IPS DF 6.9 (cell line): ENCODE measurements at regions not wholly inside any gene's neighbourhood (a gene's known extent, or its start where the extent isn't known, plus 50 kb on each side); places are given as distances from the start of the nearest gene placed in this dataset.
A peak's percentile ranks its signal among the peaks of the same experiment; 100 is the strongest.

ENCODE experiments used
- DNase-seq: peaks from one replicate; pipeline ENCODE4 v3.0.0-alpha.2; 2013; ENCODE audit warnings: low read depth, low spot score
- H3K27ac ChIP-seq: one replicate; pipeline ENCODE4 v1.5.1; 2013; ENCODE audit warnings: low read length, control low read depth
- H3K27me3 ChIP-seq: 2 replicates; pipeline ENCODE4 v1.6.1; 2013; ENCODE audit warnings: mild to moderate bottlenecking, low read length; ENCODE audit not compliant: control insufficient read depth, insufficient read depth
- H3K36me3 ChIP-seq: 2 replicates; pipeline ENCODE4 v1.6.1; 2013; ENCODE audit warnings: low read length; ENCODE audit not compliant: control insufficient read depth, insufficient read depth
- H3K4me1 ChIP-seq: 2 replicates; pipeline ENCODE4 v1.6.1; 2013; ENCODE audit warnings: low read length; ENCODE audit not compliant: control insufficient read depth, insufficient read depth
- H3K4me3 ChIP-seq: 2 replicates; pipeline ENCODE4 v1.5.1; 2013; ENCODE audit warnings: mild to moderate bottlenecking, low read length
- H3K9me3 ChIP-seq: 2 replicates; pipeline ENCODE4 v1.6.1; 2013; ENCODE audit warnings: low read length, inconsistent platforms; ENCODE audit not compliant: control insufficient read depth, insufficient read depth
- WGBS: extraction: QIAGEN DNeasy Blood & Tissue Kit; methylation state at CpG from one replicate; pipeline ENCODE4 v1.1.7; 2013; ENCODE audit warnings: mixed read lengths, missing lambda C conversion rate; ENCODE audit not compliant: insufficient read length, insufficient coverage; 5-methylcytosine and 5-hydroxymethylcytosine counted together

DNA sequence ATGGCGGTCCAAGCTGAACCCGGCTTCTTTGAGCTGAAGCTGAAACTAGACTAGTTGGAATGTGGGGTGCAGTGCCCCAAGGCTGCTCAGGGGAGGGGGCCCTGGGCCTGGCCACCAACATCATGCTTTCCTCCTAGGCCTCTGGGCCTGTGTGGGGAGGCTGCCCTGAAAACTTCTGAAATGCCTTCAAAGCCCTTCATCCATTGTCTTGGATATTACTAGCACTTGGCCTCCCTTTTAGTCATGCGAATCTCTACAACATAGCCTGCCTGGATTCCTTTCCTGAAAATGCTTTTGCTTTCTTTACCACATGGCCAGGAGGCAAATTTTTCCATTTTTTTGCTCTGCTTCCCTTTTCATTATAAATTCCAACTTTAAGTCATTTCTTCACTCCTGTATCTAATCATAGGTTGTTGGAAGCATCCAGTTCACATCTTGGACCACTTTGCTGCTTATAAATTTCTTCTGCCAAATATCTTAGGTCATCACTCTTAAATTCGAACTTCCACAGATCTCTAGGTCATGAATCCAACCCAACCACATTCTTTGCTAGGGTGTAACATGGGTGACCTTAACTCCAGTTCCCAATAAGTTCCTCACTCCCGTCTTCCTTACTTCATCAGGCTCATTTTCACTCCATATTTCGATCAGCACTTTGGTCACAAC, 103.4 kb downstream of the DDIT4L start:
- no peaks in the 10 kb centered on the region for H3K4me1 ChIP-seq
- H3K27ac ChIP-seq, result no peak overlapping the region
- no peak overlapping the region for H3K4me3 ChIP-seq
- DNase-seq, result peak; percentile 16
- no CpG with 5 or more reads among the region's 6 CpGs for WGBS
- no peaks in the 10 kb centered on the region for H3K9me3 ChIP-seq
- H3K27me3 ChIP-seq, result no peaks in the 10 kb centered on the region
- no peaks in the 10 kb centered on the region for H3K36me3 ChIP-seq

DNA sequence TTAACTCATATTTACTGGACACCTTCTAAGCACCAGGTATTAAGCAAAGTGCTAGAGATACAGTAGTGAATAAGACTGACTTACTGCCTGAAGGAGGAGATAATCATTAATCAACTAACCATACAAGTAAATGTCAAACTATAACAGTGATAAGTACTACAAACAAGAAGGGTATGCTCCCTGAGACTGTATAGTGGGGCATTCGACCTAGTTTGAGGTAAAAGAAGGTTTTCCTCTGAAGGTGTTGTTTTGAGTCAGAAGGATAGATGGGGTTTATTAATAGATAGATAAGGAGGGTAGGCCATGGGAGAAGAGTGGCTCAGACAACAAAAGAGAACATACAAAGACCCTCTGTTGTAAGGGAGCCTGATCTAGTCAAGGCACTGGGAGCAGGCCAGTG, 105.4 kb downstream of the DDIT4L start:
- Histone ChIP-seq H3K27ac (no peak overlapping the region), H3K27me3 (no peaks in the 10 kb centered on the region), H3K9me3 (no peaks in the 10 kb centered on the region), H3K4me3 (no peak overlapping the region), H3K36me3 (no peaks in the 10 kb centered on the region), H3K4me1 (no peaks in the 10 kb centered on the region)
- no CpG with 5 or more reads among the region's 1 CpG for WGBS
- no peak for DNase-seq

DNA sequence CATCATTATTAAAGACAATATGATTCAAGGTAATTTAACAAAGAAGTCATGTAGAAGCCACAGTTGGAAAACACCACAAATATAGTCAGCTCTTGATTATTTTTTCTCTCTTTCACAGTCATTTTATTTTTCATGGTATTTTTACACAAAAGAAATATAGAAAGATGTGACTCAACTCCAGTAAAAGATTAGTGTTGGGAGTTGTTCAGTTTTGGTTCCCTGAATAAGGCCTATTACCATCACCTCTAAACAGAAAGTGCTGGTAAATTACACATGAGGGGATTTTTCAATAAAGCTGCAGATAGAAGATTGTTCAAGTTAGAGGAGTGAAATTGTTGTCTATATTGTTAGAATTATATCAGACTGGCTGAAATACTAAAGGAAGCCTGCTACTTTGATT, 107.0 kb downstream of the DDIT4L start:
- Histone ChIP-seq H3K4me1 (no peaks in the 10 kb centered on the region), H3K9me3 (no peaks in the 10 kb centered on the region), H3K27ac (no peak overlapping the region), H3K27me3 (no peaks in the 10 kb centered on the region), H3K36me3 (no peaks in the 10 kb centered on the region), H3K4me3 (no peak overlapping the region)
- no peak for DNase-seq

DNA sequence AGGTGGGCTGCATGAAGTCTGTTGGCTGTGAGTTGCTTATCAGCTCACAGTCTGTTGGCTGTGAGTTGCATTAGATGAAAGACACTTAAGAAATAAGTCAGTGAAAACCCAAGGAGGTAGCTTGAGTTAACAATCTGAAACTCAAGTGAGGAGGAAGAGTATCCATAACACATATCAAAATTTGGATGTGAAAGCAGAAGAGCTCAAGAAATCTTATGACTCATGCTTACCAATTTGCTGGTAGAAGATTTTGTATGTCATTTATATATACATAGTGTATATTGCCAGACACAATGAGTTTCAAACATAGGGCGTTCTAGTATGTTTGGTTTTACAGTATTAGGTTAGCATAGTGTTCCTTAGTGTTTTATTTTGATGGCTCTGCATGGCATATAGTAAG, 107.4 kb downstream of the DDIT4L start:
- no peaks in the 10 kb centered on the region for H3K9me3 ChIP-seq
- no peak overlapping the region for H3K4me3 ChIP-seq
- H3K27me3 ChIP-seq, result no peaks in the 10 kb centered on the region
- no peak for DNase-seq
- H3K27ac ChIP-seq, result no peak overlapping the region
- no peaks in the 10 kb centered on the region for H3K36me3 ChIP-seq
- WGBS, result no CpG with 5 or more reads among the region's 1 CpG
- H3K4me1 ChIP-seq, result no peaks in the 10 kb centered on the region

DNA sequence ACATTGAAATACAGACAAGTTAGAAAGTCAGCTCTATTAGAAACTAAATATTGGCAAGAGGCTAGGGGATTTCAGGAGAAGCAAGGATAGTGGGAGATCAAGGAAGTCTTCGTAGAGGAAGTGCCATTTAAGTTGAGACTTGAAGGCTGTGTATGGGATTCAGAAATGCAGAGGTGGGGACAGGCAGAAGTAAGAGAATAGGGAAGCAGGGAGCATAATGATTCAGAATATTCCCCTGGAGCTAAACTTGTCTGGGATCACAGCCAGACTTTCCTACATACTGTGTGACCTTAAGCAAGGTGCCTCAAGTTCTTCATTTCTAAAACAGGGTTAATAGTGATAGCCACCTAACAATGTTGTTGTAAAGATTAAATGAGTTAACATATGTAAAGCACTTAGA, 108.8 kb downstream of the DDIT4L start:
- H3K4me3 ChIP-seq, result no peak overlapping the region
- H3K4me1 ChIP-seq, result no peaks in the 10 kb centered on the region
- H3K36me3 ChIP-seq, result no peaks in the 10 kb centered on the region
- no peaks in the 10 kb centered on the region for H3K27me3 ChIP-seq
- no peak overlapping the region for H3K27ac ChIP-seq
- DNase-seq, result no peak
- no CpG with 5 or more reads among the region's 1 CpG for WGBS
- no peaks in the 10 kb centered on the region for H3K9me3 ChIP-seq

DNA sequence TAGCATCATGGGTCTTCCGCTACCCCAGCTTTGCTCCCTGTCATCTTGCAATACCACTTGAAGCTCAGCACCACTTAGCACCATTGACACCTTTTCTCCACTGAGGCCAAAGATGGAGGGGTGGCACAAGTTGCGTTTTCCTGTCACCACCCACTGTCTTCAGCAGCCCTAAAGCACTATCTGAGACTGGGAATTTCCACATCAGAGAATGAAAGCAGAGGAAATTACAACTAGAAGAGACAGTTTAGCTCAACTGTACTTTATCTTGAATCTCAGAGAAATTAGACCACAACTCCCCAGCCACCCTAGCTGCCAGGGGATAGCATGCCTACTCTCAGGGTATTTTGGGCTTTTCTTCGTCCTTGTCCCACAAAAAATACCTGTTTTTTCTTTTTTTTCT, 111.0 kb downstream of the DDIT4L start:
- Histone ChIP-seq H3K36me3 (no peaks in the 10 kb centered on the region), H3K27ac (no peak overlapping the region), H3K9me3 (no peaks in the 10 kb centered on the region), H3K4me3 (no peak overlapping the region), H3K4me1 (no peaks in the 10 kb centered on the region), H3K27me3 (no peaks in the 10 kb centered on the region)
- no CpG with 5 or more reads among the region's 3 CpGs for WGBS
- DNase-seq, result no peak

DNA sequence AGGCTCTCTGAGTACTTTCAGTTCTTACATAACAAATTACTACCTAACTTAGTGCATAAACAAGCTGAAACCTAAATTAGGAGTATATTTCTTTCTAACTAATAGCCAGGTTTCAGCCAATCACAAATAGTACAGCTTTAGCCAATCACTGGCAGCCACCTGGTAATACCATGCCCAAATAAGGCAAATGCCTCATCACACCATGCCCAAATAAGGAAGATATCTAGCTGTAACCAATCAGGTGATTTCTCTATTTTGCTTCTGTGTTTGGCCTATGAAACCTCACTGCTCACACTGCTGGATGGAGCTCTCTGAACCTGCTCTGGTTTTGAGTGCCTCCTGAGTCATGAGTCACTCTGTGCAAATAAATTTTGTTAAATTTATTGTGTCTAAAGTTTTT, 113.5 kb downstream of the DDIT4L start:
- no peak for DNase-seq
- no peaks in the 10 kb centered on the region for H3K9me3 ChIP-seq
- no peaks in the 10 kb centered on the region for H3K4me1 ChIP-seq
- no peaks in the 10 kb centered on the region for H3K27me3 ChIP-seq
- no peak overlapping the region for H3K27ac ChIP-seq
- H3K4me3 ChIP-seq, result no peak overlapping the region
- H3K36me3 ChIP-seq, result no peaks in the 10 kb centered on the region

DNA sequence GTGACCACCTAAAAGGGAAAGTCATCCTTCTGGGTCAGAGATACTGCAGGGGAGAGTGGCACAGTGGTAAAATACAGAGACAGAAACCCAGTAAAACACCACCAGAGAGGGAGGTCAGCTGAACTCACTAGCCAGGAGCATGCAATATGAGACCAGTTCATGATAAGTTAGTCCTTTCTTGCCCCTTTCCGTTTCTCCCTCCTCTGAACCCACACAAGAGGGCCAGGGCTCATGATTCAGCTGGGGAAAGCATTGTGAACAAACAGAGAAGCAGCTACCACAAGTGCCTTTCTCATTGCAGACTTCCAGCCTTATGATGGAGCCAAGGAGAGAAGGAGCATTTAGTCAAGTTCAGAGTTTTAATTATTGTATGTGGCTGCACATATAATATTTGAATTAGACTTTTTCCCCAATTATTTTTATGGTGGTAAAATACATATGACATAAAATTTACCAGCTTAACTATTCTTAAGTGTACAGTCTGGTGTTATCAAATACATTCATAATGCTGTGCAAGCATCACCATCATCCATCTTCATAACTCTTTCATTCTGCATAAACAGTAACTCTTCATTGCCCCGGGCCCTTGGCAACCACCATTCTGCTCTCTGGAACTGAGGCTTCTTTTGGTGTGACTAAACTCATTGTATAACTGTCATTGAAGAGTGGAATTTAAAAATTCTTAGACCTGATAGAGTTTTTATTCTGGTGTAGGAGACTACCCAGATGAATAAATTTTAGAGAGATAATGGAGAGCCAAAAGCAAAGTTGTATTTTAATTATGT, 114.6 kb downstream of the DDIT4L start:
- no CpG with 5 or more reads among the region's 2 CpGs for WGBS
- H3K4me3 ChIP-seq, result no peak overlapping the region
- no peaks in the 10 kb centered on the region for H3K4me1 ChIP-seq
- no peaks in the 10 kb centered on the region for H3K36me3 ChIP-seq
- DNase-seq, result no peak
- no peak overlapping the region for H3K27ac ChIP-seq
- no peaks in the 10 kb centered on the region for H3K9me3 ChIP-seq
- no peaks in the 10 kb centered on the region for H3K27me3 ChIP-seq

DNA sequence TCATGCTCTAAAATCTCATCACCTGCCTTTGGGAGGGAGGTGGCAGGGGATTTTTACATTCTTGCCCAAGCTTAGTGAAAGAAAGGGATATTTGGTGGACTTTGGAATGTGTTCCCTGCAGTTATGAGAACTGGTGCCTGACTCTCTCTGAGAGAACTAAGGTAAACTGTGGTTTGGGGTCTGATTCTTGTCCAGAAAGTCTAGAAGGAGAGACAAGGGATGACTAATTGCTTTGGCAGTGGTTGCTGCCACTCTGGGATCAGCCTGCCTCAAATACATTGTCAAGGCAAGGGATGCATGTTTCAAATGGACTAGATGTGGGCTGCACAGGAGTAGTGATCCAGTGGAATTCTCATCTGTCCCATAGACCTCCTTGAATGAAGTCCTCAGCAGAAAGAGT, 115.2 kb downstream of the DDIT4L start:
- Histone ChIP-seq H3K27ac (no peak overlapping the region), H3K4me1 (no peaks in the 10 kb centered on the region), H3K27me3 (no peaks in the 10 kb centered on the region), H3K4me3 (no peak overlapping the region), H3K9me3 (no peaks in the 10 kb centered on the region), H3K36me3 (no peaks in the 10 kb centered on the region)
- no peak for DNase-seq

DNA sequence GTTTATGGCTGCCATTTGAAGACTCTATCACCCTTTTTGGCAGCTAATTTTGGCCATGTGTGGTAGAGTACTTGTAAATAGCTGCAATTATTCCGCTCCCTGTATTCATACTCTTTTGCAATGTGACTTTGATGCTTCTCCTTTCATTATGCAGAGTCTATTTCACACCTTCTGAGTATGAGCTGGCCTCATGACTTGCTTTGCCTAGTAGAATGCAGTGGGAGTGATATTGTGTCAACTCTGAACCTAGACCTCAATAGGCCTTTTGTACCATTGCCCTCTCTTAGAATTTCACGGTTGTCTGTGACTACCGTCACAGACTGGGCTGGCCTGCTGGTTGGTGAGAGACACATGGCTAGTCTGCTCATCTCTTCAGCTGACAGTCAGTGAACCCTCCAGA, 118.8 kb downstream of the DDIT4L start:
- no peaks in the 10 kb centered on the region for H3K36me3 ChIP-seq
- no peak for DNase-seq
- WGBS, result no CpG with 5 or more reads among the region's 3 CpGs
- H3K4me1 ChIP-seq, result no peaks in the 10 kb centered on the region
- no peak overlapping the region for H3K4me3 ChIP-seq
- H3K27me3 ChIP-seq, result no peaks in the 10 kb centered on the region
- H3K9me3 ChIP-seq, result no peaks in the 10 kb centered on the region
- no peak overlapping the region for H3K27ac ChIP-seq

DNA sequence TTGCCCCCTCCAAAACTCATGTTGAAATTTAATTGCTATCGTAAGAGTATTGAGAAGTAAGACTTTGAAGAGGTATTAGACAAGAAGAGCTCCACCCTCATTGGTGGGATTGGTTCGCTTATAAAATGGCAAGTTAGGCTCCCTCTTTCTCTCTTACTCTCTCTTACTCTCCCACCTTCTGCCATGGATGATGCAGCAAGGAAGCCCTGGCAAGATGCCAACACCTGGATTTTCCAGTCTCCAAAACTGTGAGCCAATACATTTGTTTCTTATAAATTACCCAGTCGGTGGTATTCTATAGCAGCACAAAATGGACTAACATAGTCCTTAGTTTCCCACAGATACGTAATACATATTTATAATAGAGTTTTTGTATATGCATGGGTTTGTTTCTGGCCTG, 119.4 kb downstream of the DDIT4L start:
- WGBS, result no CpG with 5 or more reads among the region's 4 CpGs
- Histone ChIP-seq H3K4me3 (no peak overlapping the region), H3K27ac (no peak overlapping the region), H3K4me1 (no peaks in the 10 kb centered on the region), H3K27me3 (no peaks in the 10 kb centered on the region), H3K9me3 (no peaks in the 10 kb centered on the region), H3K36me3 (no peaks in the 10 kb centered on the region)
- no peak for DNase-seq
